Suppressor macrophage (primary cell): ENCODE measurements at regions not wholly inside any gene's neighbourhood (a gene's known extent, or its start where the extent isn't known, plus 50 kb on each side); places are given as distances from the start of the nearest gene placed in this dataset.

Experiments used
- DNase-seq, 4 experiments: peaks; one replicate each; pipeline ENCODE4 v3.0.0-alpha.2; 2020 to 2022

DNA sequence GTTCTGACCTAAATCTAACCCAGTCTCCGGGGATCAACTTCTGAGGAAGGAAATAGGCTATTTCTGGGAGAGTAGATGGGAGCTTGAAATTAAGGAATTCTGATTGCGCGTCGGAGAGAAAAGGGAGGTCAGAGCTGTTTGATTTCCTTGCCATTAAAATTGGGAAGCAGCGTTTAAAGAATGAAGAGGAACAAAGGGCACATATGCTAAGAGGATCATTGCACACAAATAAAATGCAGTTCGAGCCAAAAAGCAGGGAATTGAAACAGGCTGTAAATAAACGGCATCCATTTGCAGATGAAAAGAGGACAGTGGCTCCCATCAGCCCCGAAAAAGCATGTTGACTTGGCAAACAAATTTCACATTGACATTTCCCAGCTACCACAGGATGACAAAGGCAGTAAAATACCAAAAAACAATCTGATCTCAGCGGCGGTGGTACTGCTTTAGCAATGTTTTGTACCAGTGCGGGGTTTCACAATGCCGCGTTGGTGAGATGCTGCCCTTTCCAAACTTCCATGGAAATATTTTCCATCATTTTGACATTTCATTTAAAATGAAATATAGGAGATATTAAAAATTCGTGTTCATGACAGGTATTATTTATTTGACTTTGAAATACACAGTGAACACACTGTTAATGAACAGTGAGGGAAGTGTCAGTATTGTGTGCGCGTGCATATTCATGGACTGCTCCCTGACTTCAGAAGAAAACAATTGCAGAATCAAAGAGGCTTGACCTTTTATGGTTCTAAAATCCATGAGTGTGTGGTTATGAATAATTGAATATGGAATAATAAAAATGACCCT is 108.8 kb downstream of the SQOR start:
- DNase-seq, result no peak

DNA sequence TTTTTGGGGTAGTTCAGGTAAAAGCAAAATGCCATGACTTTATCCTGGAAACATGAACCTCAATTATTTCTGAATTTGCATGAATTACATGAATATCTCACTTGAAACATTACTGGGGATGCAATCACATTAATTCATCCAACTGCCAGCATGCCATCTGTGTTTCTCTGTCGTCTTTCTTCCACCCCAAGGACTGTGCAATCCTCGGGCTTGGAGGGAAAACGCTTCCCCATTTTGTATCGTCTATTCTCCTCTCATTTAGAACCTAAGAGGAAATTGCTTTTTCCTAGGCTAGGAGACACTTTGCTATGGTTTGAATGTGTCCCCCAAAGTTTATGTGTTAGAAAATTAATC is 109.4 kb downstream of the SQOR start:
- DNase-seq, result peak in 1 of 4 experiments; percentile 1

DNA sequence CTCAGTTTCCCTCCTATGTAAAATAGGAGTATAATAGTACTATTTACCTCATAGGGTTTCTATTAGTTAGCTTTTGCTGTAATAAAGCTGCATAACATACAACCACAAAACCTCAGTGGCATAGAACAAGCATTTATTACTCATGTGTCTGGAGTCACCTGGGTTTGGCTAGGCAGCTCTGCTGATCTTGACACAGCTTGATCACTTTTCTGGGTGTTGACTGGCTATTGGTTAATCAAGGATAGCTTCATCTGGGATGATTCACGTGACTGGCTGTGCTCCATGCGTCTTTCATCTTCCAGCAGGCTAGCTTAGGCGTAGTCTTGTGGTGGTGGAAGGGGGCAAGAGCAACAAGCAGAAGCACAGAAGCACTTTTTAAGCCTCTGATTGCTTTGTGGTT is 112.6 kb downstream of the SQOR start:
- no peak for DNase-seq

- no peak for DNase-seq
Observed at GRCh38 chr15:45751629-45752028, 116.8 kb downstream of the SQOR start.

DNA sequence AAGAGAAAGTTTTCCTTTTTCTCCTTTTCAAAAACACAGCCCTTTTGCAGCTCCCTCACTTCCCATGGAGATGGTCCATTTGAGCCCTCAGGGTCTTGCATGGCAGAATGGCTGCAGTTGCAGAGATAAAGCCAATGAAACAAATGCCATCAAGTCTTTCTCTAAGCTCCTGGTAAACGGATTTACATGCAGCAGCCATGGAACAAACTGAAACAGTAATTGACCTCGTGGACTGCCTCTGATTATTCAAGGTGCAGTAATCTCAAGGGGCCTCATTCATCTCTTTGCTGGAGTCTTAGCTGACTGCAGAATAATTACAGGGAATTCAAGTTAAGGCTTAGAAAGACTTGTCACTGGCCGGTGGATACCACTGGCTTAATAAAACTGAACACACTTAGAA is 125.1 kb downstream of the SQOR start:
- no peak for DNase-seq

DNA sequence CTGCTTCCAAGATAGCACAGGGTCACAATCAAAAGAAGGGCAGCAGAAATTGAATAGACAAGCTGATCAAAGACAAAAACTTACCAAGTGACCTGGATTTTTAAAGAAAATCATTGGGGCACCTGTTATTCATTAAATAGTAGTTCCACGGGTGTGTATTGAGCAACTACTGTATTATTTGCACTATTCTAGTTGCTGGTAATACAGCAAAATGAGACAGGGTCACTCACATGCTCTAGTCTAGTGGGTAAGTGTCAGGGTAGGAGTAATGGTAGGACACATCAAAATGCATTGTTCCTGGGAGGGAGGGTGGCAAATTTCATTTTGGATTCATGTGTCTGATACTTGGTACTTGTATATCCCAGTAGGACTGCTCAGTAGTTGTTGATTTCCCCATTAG is 127.9 kb downstream of the SQOR start:
- DNase-seq, result no peak

GRCh38 chr15:45763170-45763869 is 128.5 kb downstream of the SQOR start:
- no peak for DNase-seq

GRCh38 chr15:45773149-45773548 is 138.3 kb downstream of the SQOR start:
- DNase-seq, result no peak

DNA sequence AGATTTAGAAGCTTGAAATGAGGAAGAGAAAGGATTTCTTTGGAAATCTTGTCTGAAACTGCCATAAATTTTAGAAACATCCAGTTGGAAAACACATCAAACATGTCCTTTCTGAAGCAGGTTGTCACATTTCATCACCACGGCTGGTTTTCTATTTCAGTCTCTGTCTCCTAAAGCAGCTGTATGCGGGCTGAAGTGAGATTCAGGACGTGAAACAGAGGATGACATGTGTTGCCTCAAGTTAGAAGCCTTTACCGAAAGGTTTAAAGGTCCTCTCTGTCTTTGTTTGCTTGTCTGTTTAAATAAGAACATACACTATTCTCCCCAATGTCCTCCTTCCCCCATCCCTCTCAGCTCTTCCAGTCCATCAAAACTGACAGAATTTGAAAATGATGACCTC is 141.9 kb downstream of the SQOR start:
- DNase-seq, result no peak

- DNase-seq, result no peak
Observed at GRCh38 chr15:45777781-45778180, 143.0 kb downstream of the SQOR start.

- no peak for DNase-seq
Observed at GRCh38 chr15:45780352-45780751, 145.5 kb downstream of the SQOR start.

DNA sequence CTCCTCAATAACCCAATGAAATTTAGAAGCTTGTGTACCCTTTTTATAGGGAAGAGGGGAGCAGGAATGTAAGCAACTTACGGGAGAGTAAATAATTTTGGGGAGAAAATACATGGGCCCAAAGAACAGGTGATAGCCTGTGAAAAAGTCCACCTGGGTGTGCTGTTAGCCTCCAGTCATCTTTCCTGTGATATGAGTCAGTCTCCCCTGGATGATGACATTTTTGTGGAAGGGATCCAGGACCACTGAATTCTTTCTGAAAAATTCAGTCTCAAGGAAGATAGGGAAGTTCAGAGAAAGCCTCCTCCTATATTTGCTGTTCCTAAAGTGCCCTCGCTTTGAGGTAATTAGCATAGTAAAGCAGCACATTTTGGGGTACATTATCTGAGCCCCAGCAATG is 149.8 kb downstream of the SQOR start:
- DNase-seq, result no peak

DNA sequence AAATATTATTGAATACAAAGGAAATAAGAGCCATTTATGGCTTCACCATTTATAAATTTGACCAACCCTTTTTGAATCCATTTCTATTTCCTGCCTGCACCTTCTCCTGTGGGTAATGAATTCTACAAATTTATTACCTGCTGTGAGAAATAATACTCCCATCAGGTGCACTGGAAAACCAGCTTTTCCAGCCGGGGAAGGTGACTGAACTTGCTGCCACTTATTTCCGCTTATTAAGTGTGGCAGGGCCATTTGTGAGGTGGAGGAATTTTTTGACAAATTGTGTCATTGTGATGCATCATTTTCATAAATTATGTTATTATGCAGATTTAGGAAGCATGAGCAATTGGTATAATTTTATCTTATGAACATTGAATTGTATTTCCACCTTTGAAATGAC is 151.1 kb downstream of the SQOR start:
- no peak for DNase-seq

DNA sequence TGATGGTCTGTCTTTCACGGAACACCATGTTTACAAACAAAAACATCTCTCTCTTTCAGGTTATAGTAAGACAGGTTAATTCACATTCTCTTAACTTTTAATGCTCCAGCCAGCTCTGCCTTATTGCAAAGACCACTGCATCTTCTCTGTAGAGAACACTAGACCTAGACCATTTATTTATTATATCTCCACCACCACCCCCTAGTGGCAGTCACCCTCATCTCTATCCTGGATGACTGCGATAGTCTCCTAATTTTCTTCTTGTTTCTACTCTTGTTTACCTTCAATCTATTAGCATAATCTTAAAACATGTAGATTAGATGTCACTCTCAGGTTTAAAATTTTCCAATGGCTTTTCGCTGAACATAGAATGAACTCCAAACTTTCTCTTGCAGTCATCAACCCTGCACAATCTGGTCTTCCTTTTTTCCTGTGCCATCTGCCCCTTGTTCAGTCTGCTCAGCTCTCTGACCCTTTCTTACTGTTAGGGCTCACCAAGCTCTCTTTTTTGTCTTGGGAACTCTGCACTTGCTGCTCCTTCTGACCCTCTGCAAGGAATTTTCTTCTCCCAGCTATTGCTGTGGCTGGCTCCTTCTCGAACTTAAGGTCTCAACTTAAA is 155.6 kb downstream of the SQOR start:
- peak; percentile 21 to 42 (median 30) for DNase-seq

GRCh38 chr15:45794304-45794703 is 159.5 kb downstream of the SQOR start:
- no peak for DNase-seq

GRCh38 chr15:45794712-45795439 is 160.0 kb downstream of the SQOR start:
- no peak for DNase-seq

DNA sequence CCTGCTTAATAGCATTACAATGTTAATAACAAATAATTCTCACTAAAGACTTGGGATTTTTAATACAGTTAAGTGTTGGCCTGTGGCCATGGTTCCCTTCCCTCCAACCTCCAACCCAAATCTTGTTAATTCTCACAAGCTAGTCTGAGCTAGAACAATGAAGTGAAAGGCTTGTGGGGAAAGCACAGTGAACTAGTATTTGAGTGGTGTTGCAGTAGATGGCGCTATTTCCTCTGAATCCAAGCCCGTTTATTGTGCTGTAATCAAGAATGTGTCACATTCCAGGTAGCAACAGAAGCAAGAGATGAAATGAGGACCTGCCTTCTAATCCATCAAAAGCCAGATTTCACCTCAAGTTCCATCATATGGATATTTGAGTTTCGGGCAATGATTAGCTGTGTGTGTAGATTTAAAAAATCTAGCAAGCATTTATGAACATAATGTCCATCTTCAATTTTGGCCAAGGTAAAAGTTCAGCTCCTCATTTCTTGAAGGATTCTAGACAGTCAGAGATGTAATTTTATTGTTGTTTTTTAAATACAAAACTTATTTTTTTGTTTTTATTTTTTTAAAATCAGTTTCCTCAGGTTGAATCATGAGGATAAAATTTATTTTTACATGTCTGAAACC is 160.7 kb downstream of the SQOR start:
- DNase-seq, result peak; percentile 3 to 26 (median 14)

DNA sequence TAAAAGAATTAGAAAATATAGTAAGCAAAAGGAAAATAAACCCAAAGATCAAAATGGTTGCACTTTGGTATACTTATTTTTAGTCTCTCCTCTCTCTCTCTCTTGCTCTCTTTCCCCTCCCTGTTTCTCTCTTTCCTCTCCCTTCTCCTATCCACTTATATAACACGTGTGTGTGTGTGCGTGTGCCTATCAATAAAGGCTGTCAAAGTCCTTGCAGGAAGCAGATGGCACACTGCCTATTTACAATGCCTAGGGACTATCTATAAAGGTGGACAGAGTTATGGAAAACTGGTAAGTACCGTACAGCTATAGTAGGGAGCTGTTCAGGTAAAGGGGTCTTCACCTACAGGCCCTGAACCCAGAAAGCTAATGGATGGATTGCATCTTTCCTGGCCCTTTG is 161.6 kb downstream of the SQOR start:
- DNase-seq, result no peak

DNA sequence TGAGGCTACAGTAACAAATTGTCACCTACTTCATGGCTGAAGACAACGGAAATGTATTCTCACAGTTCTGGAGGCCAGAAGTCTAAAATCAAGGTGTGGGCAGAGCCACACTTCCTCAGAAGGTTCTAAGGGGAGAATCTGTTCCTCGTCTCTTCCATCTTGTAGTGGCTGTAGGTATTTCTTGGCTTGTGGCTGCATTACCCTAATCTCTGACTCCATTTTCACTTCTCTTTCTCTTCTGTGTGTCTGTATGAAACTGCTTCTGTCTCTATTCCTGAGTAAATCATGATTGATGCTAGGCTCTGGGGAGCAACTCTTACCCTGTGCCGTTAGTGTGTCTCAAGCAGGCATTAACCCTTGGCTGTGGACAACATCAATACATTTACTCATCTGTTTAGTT is 164.7 kb downstream of the SQOR start:
- no peak for DNase-seq

DNA sequence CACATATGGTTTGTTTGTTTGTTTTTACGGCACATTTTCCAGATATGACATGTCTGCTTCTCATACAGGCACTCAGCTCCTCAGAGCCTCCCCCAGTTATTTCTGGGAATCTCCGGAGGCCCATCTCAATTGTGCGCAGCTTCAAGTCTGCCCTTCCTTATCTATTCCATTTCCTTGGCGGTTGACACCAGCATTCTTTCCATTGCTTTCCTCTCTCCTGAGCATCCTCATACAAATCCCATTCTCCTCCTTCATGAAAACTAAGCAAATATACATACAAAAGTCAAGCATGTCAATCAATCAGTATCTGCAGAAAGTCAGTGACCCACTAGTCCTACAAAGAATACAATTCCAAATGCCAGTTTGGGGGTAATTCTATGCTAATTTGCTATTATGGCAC is 166.7 kb downstream of the SQOR start:
- no peak for DNase-seq

DNA sequence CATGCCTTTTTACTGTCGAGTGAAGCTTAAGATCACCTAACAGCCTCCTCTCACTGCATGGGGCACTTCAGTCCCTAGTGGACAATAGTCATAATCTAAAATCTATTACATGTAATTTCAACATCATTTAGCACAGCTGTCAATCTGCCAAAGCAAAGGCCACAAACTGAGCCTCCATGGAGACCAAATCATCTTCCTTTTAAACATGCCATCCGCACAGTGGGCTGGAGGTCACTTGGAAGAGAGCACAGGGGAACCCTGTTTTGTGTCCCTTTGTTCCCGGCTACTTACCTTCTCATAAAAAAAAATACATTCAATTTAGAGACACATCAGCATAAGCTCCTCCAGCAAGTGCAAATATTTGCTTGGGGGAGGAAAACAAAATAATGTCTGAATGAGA is 167.3 kb downstream of the SQOR start:
- no peak for DNase-seq

DNA sequence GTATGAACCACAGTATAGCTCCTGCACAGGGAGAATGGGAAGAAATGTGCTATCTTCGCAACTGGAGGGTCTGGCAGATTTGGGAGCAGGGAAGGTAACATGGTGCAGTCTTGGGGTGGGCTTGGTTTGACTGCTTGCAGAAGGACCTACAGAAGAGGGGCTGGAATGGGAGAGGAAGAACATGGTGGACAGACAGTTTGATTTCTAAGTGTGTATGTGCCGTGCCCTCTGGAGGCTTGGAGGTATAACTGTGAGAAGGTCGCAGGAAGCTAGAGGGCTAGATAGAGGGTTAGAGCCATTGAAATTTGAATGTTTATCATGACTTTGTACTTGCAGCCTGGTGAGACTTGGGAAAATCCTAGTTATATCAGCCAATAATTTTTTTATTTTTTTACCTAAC is 169.2 kb downstream of the SQOR start:
- no peak for DNase-seq

GRCh38 chr15:45810201-45810600 is 175.4 kb downstream of the SQOR start:
- no peak for DNase-seq
